ENCODE measurements at regions not wholly inside any gene's neighbourhood (a gene's known extent, or its start where the extent isn't known, plus 50 kb on each side); places are given as distances from the start of the nearest gene placed in this dataset.

DNA sequence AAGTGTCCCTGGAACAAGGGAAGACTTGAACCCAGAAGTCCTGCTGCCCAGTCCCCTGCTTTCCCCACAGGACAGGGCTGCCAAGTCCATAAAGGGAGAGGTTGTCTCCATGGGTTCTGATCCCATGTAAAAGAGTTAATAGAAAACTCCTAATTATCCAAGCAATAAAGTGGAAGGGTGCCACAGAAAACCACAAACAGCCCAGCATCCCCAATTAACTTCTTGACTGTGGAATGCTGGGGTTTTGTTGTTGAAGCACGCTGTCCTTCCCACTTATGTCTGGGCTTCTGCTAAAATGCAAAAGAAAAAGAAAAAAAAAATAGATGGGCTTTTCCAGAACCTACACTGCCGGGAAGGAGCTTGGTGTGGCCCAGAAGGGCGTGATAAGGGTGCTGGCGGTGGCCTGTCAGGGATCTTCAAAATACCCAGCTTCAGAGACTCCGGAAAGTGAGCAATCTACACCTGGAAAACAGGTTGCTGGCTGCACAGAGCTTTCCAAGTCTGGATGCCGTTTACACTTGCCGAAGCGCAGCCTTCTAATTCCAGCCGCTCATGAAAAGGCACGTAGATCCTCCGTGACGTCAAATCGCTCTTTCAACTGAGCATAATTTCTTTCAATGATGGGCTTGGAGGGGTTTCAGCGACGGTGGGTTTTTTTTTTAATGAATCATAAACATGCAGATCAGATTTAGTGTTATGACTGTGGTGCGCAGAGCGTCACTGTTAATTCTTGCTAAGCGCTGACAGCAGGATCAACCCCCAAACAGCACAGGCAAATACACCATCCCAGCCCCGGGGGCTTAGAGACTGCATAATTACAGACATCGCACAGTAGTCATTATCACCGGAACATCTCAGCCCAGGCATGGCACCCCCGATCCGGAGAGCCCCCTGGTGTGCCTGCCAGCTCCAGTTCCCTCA is 197.6 kb downstream of the BCOR start:
- intact Hi-C loops (cut with micrococcal nuclease): loop anchor here (5.0 kb wide), 2 partner anchors 168 to 187 kb away; no protein-coding TSS in a partner anchor
- no peak overlapping the region for H2BK5ac ChIP-seq (ENCODE audit: low read depth, low read length, poor library complexity, severe bottlenecking)
- TF ChIP-seq, protein P1, sequence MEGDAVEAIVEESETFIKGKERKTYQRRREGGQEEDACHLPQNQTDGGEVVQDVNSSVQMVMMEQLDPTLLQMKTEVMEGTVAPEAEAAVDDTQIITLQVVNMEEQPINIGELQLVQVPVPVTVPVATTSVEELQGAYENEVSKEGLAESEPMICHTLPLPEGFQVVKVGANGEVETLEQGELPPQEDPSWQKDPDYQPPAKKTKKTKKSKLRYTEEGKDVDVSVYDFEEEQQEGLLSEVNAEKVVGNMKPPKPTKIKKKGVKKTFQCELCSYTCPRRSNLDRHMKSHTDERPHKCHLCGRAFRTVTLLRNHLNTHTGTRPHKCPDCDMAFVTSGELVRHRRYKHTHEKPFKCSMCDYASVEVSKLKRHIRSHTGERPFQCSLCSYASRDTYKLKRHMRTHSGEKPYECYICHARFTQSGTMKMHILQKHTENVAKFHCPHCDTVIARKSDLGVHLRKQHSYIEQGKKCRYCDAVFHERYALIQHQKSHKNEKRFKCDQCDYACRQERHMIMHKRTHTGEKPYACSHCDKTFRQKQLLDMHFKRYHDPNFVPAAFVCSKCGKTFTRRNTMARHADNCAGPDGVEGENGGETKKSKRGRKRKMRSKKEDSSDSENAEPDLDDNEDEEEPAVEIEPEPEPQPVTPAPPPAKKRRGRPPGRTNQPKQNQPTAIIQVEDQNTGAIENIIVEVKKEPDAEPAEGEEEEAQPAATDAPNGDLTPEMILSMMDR (conservative IDR thresholded peaks at IDR 0.05; ENCODE audit: low read depth, low read length): no peak
- TF ChIP-seq CHD1 (IDR thresholded peaks at IDR 0.05; ENCODE audit: low read depth, low read length) (no peak), MAFK (IDR thresholded peaks at IDR 0.05; ENCODE audit: low read depth, low read length) (no peak), SMC3 (IDR thresholded peaks at IDR 0.05; ENCODE audit: low read depth, low read length) (no peak), BHLHE40 (IDR thresholded peaks at IDR 0.05; ENCODE audit: low read depth, low read length) (no peak), RFX5 (IDR thresholded peaks at IDR 0.05; ENCODE audit: low read depth, low read length) (no peak), POLR2A (IDR thresholded peaks at IDR 0.05; ENCODE audit: low read depth, low read length) (no peak), MXI1 (IDR thresholded peaks at IDR 0.05; ENCODE audit: borderline replicate concordance, low read depth, low read length) (no peak), CEBPB (IDR thresholded peaks at IDR 0.05; ENCODE audit: low read depth, low read length) (no peak), RCOR1 (IDR thresholded peaks at IDR 0.05; ENCODE audit: insufficient replicate concordance, low read length) (no peak), MAZ (IDR thresholded peaks at IDR 0.05; ENCODE audit: borderline replicate concordance, low read depth, low read length) (no peak), RAD21 (IDR thresholded peaks at IDR 0.05; ENCODE audit: low read length) (no peak), FOS (IDR thresholded peaks at IDR 0.05; ENCODE audit: low read depth, low read length) (no peak)
- TF ChIP-seq, protein P2, sequence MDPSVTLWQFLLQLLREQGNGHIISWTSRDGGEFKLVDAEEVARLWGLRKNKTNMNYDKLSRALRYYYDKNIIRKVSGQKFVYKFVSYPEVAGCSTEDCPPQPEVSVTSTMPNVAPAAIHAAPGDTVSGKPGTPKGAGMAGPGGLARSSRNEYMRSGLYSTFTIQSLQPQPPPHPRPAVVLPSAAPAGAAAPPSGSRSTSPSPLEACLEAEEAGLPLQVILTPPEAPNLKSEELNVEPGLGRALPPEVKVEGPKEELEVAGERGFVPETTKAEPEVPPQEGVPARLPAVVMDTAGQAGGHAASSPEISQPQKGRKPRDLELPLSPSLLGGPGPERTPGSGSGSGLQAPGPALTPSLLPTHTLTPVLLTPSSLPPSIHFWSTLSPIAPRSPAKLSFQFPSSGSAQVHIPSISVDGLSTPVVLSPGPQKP (IDR thresholded peaks at IDR 0.05; ENCODE audit: borderline replicate concordance, low read depth, low read length): no peak
- TF ChIP-seq, protein P3, sequence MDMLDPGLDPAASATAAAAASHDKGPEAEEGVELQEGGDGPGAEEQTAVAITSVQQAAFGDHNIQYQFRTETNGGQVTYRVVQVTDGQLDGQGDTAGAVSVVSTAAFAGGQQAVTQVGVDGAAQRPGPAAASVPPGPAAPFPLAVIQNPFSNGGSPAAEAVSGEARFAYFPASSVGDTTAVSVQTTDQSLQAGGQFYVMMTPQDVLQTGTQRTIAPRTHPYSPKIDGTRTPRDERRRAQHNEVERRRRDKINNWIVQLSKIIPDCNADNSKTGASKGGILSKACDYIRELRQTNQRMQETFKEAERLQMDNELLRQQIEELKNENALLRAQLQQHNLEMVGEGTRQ (IDR thresholded peaks at IDR 0.05; ENCODE audit: low read depth, low read length): no peak

More for the DNA sequence above, 197.6 kb downstream of the BCOR start:
- H2BK120ac ChIP-seq (ENCODE audit: low read depth, low read length): no peak overlapping the region
- H2AK9ac ChIP-seq (replicated peaks; ENCODE audit: low read depth, low read length, poor library complexity): no peak overlapping the region
- no peaks in the 10 kb centered on the region for H3K9me3 ChIP-seq (ENCODE audit: control insufficient read depth, insufficient read depth, low read length)
- no peaks in the 10 kb centered on the region for H3K36me3 ChIP-seq (ENCODE audit: control insufficient read depth, insufficient read depth, low read length)
- H3K27me3 ChIP-seq (ENCODE audit: control insufficient read depth, insufficient read depth, low read length): no peaks in the 10 kb centered on the region; the same call in 1 of the 2 replicates
- dilution Hi-C loops (cut with HindIII; ENCODE audit: low sequenced_read_pairs, unreplicated experiment): no loop called here
- no peaks in the 10 kb centered on the region for H3K79me1 ChIP-seq (ENCODE audit: low read depth in 1 of 2, low read length in 2 of 2)
- H3K9me1 ChIP-seq (ENCODE audit: insufficient read depth, low read length): 0 out of 2 replicates have a peak, but pooled peaks cover 8% of the 10 kb centered on the region
- H3K4me1 ChIP-seq (ENCODE audit: control insufficient read depth, insufficient read depth, low read length): peaks cover 13% of the 10 kb centered on the region
- no peak overlapping the region for H3K4ac ChIP-seq (ENCODE audit: low read depth, low read length)
- H3K4me2 ChIP-seq (ENCODE audit: low read depth, low read length): no peak overlapping the region
- no peak overlapping the region for H2BK15ac ChIP-seq (ENCODE audit: low read depth, low read length)
- no peak overlapping the region for H4K8ac ChIP-seq (ENCODE audit: low read depth in 2 of 2, low read length in 2 of 2)
- no peak overlapping the region for H4K5ac ChIP-seq (ENCODE audit: low read depth, low read length)
- no TSS peak for BruUV-seq (replicated peaks)
- no peak overlapping the region for H3K18ac ChIP-seq (ENCODE audit: low read depth, low read length)
- H3K23ac ChIP-seq (ENCODE audit: low read depth, low read length): no peak overlapping the region
- ChIA-PET POLR2A (ENCODE audit: unreplicated experiment) (no interaction called here), CTCF (no interaction called here)
- no peak overlapping the region for H2BK20ac ChIP-seq (ENCODE audit: low read depth, low read length)
- WGBS, 2 experiments (ENCODE audit: extremely low coverage in 2 of 2, insufficient read length in 1 of 2): 72% methylated on average over 13 of the region's 23 CpGs; no CpG with 5 or more reads in 1 of the 2 experiments
- H3K27ac ChIP-seq (ENCODE audit: insufficient read depth, low read length): no peak overlapping the region
- H2AK5ac ChIP-seq (ENCODE audit: low read depth, low read length): no peak overlapping the region
- ATAC-seq (ENCODE audit: low read depth): no peak
- H3K14ac ChIP-seq (replicated peaks; ENCODE audit: low read depth, low read length): no peak overlapping the region
- H2AFZ ChIP-seq (replicated peaks; ENCODE audit: low read length, poor library complexity): peak overlapping the region; percentile 49
- no peak overlapping the region for H4K91ac ChIP-seq (ENCODE audit: insufficient read depth, low read depth, low read length)
- in situ Hi-C loops (cut with MboI; ENCODE audit: low sequenced_read_pairs): no loop called here
- no peak overlapping the region for H3K4me3 ChIP-seq (ENCODE audit: insufficient read depth, low read depth, low read length)
- H3K56ac ChIP-seq (ENCODE audit: extremely low read depth, insufficient read depth, low read length): no peak overlapping the region
- no peak overlapping the region for H3K9ac ChIP-seq (ENCODE audit: low read depth, low read length)
- DNase-seq: no peak
- no peaks in the 10 kb centered on the region for H4K20me1 ChIP-seq (ENCODE audit: insufficient read depth, low read length)

All from IMR-90 (cell line).